HEK293 (cell line): ENCODE measurements at regions not wholly inside any gene's neighbourhood (a gene's known extent, or its start where the extent isn't known, plus 50 kb on each side); places are given as distances from the start of the nearest gene placed in this dataset.

Experiments used
- GFI1B ChIP-seq: fragments of 450-650 bp; formaldehyde crosslinking; IDR thresholded peaks from 2 replicates; pipeline ENCODE4 v1.5.1; 2016; ENCODE audit warnings: missing biosample characterization, missing genetic modification characterization
- KLF10 ChIP-seq: fragments of 450-650 bp; IDR thresholded peaks from 2 replicates; pipeline ENCODE4 v1.5.1; 2018; ENCODE audit warnings: missing biosample characterization, mild to moderate bottlenecking, missing genetic modification characterization
- RBAK ChIP-seq: fragments of 450-650 bp; formaldehyde crosslinking; IDR thresholded peaks from 2 replicates; pipeline ENCODE4 v1.5.1; 2016; ENCODE audit warnings: missing biosample characterization, missing genetic modification characterization
- ZFP3 ChIP-seq: fragments of 450-650 bp; formaldehyde crosslinking; IDR thresholded peaks from 2 replicates; pipeline ENCODE4 v1.5.1; 2016; ENCODE audit warnings: low read depth, missing biosample characterization, missing genetic modification characterization
- ZNF133 ChIP-seq: fragments of 450-650 bp; formaldehyde crosslinking; IDR thresholded peaks from 2 replicates; pipeline ENCODE4 v1.5.1; 2016; ENCODE audit warnings: missing biosample characterization, missing genetic modification characterization
- ZNF138 ChIP-seq: fragments of 450-650 bp; formaldehyde crosslinking; IDR thresholded peaks from 2 replicates; pipeline ENCODE4 v1.5.1; 2016; ENCODE audit warnings: missing biosample characterization, missing genetic modification characterization, borderline replicate concordance
- ZNF146 ChIP-seq: fragments of 450-650 bp; formaldehyde crosslinking; IDR thresholded peaks from 2 replicates; pipeline ENCODE4 v1.5.1; 2016; ENCODE audit warnings: missing biosample characterization, missing genetic modification characterization
- ZNF184 ChIP-seq: fragments of 450-650 bp; IDR thresholded peaks from 2 replicates; pipeline ENCODE4 v1.5.1; 2018; ENCODE audit warnings: missing biosample characterization, mild to moderate bottlenecking, missing genetic modification characterization
- ZNF2 ChIP-seq: fragments of 450-650 bp; formaldehyde crosslinking; IDR thresholded peaks from 2 replicates; pipeline ENCODE4 v1.5.1; 2016; ENCODE audit warnings: missing biosample characterization, missing genetic modification characterization
- ZNF214 ChIP-seq: fragments of 450-650 bp; formaldehyde crosslinking; IDR thresholded peaks from 2 replicates; pipeline ENCODE4 v1.5.1; 2017; ENCODE audit warnings: missing biosample characterization, mild to moderate bottlenecking, missing genetic modification characterization, borderline replicate concordance
- ZNF350 ChIP-seq: fragments of 450-650 bp; formaldehyde crosslinking; IDR thresholded peaks from 2 replicates; pipeline ENCODE4 v1.5.0; 2017; ENCODE audit warnings: missing biosample characterization, mild to moderate bottlenecking, missing genetic modification characterization
- ZNF510 ChIP-seq: fragments of 450-650 bp; formaldehyde crosslinking; IDR thresholded peaks from 2 replicates; pipeline ENCODE4 v1.5.1; 2018; ENCODE audit warnings: mild to moderate bottlenecking, missing genetic modification characterization, missing biosample characterization; ENCODE audit not compliant: insufficient replicate concordance
- ZNF529 ChIP-seq: fragments of 450-650 bp; formaldehyde crosslinking; IDR thresholded peaks from 2 replicates; pipeline ENCODE4 v1.5.1; 2017; ENCODE audit warnings: missing genetic modification characterization, missing biosample characterization; ENCODE audit not compliant: insufficient replicate concordance
- ZNF560 ChIP-seq: fragments of 450-650 bp; formaldehyde crosslinking; IDR thresholded peaks from 2 replicates; pipeline ENCODE4 v1.5.1; 2017; ENCODE audit warnings: missing biosample characterization, missing genetic modification characterization, borderline replicate concordance
- ZNF621 ChIP-seq: fragments of 450-650 bp; formaldehyde crosslinking; IDR thresholded peaks from 2 replicates; pipeline ENCODE4 v1.5.1; 2017; ENCODE audit warnings: missing biosample characterization, missing genetic modification characterization
- ZNF623 ChIP-seq: fragments of 450-650 bp; formaldehyde crosslinking; IDR thresholded peaks from 2 replicates; pipeline ENCODE4 v1.5.1; 2016; ENCODE audit warnings: missing biosample characterization, missing genetic modification characterization
- ZNF707 ChIP-seq: fragments of 450-650 bp; formaldehyde crosslinking; IDR thresholded peaks from 2 replicates; pipeline ENCODE4 v1.5.1; 2016; ENCODE audit warnings: missing biosample characterization, missing genetic modification characterization
- ZNF768 ChIP-seq: fragments of 450-650 bp; formaldehyde crosslinking; IDR thresholded peaks from 2 replicates; pipeline ENCODE4 v1.5.1; 2018; ENCODE audit warnings: missing biosample characterization, mild to moderate bottlenecking, missing genetic modification characterization
- ZNF837 ChIP-seq: fragments of 450-650 bp; formaldehyde crosslinking; IDR thresholded peaks from 2 replicates; pipeline ENCODE4 v1.5.1; 2016; ENCODE audit warnings: missing biosample characterization, missing genetic modification characterization
- ZSCAN16 ChIP-seq: fragments of 450-650 bp; formaldehyde crosslinking; IDR thresholded peaks from 2 replicates; pipeline ENCODE4 v1.5.1; 2016; ENCODE audit warnings: missing biosample characterization, missing genetic modification characterization
- ZSCAN30 ChIP-seq: fragments of 450-650 bp; IDR thresholded peaks from 2 replicates; pipeline ENCODE4 v1.5.1; 2018; ENCODE audit warnings: missing biosample characterization, mild to moderate bottlenecking, missing genetic modification characterization, moderate library complexity
- TF ChIP-seq, protein P1 (sequence below): fragments of 450-650 bp; formaldehyde crosslinking; IDR thresholded peaks from 2 replicates; pipeline ENCODE4 v1.5.1; 2016; ENCODE audit warnings: missing biosample characterization, missing genetic modification characterization
- TF ChIP-seq, protein P2 (sequence below): fragments of 450-650 bp; formaldehyde crosslinking; IDR thresholded peaks from 2 replicates; pipeline ENCODE4 v1.5.1; 2016; ENCODE audit warnings: missing biosample characterization, missing genetic modification characterization
- TF ChIP-seq, protein P3 (sequence below): fragments of 450-650 bp; formaldehyde crosslinking; IDR thresholded peaks from 2 replicates; pipeline ENCODE4 v1.5.1; 2016; ENCODE audit warnings: missing biosample characterization, missing genetic modification characterization
- TF ChIP-seq, protein P4 (sequence below): IDR thresholded peaks from 2 replicates; pipeline ENCODE4 v1.6.1; 2011; ENCODE audit warnings: mild to moderate bottlenecking, low read depth, low read length, borderline replicate concordance
- TF ChIP-seq, protein P5 (sequence below): fragments of 450-650 bp; formaldehyde crosslinking; conservative IDR thresholded peaks from 2 replicates; pipeline ENCODE4 v1.5.1; 2016; ENCODE audit warnings: low read depth, missing biosample characterization, missing genetic modification characterization

DNA sequence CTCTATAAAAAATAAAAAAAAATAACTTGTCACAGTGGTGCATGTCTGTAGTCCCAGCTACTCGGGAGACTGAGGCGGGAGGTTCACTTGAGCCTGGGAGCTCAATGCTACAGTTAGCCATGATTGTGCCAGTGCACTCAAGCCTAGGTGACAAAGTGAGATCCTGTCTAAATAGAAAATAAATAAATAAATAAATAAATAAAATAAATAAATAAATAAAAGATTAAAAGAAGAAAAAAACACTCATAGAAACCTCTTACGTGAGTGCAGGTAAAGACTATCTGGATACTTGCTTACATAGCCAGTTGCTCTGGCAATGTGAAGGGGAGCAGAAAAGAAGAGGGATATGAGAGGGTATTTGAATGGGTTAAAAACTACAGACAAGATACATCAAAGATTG, 242.5 kb upstream of the PCDH15 start (continued):
- TF ChIP-seq RBAK (tag by site-specific recombination) (no peak), ZSCAN16 (tag by site-specific recombination) (no peak), ZNF214 (tag by site-specific recombination) (no peak), ZNF510 (peak; percentile 60), ZNF707 (tag by site-specific recombination) (no peak), ZNF184 (tag by site-specific recombination) (no peak), ZNF146 (tag by site-specific recombination) (no peak), KLF10 (tag by site-specific recombination) (no peak), ZNF837 (tag by site-specific recombination) (no peak), ZNF560 (0 out of 2 replicates have a peak, but pooled peaks have one; percentile 32), ZNF621 (tag by site-specific recombination) (no peak), ZNF133 (tag by site-specific recombination) (no peak), ZNF529 (no peak), ZNF768 (tag by site-specific recombination) (no peak), ZSCAN30 (tag by site-specific recombination) (no peak), ZFP3 (tag by site-specific recombination) (0 out of 2 replicates have a peak, but pooled peaks have one; percentile 32), ZNF350 (no peak), ZNF2 (tag by site-specific recombination) (no peak), GFI1B (tag by site-specific recombination) (peak; percentile 48; the same call in 1 of the 2 replicates), ZNF623 (peak; percentile 62), ZNF138 (tag by site-specific recombination) (peak; percentile 75; the same call in 1 of the 2 replicates)
- TF ChIP-seq, protein P1, sequence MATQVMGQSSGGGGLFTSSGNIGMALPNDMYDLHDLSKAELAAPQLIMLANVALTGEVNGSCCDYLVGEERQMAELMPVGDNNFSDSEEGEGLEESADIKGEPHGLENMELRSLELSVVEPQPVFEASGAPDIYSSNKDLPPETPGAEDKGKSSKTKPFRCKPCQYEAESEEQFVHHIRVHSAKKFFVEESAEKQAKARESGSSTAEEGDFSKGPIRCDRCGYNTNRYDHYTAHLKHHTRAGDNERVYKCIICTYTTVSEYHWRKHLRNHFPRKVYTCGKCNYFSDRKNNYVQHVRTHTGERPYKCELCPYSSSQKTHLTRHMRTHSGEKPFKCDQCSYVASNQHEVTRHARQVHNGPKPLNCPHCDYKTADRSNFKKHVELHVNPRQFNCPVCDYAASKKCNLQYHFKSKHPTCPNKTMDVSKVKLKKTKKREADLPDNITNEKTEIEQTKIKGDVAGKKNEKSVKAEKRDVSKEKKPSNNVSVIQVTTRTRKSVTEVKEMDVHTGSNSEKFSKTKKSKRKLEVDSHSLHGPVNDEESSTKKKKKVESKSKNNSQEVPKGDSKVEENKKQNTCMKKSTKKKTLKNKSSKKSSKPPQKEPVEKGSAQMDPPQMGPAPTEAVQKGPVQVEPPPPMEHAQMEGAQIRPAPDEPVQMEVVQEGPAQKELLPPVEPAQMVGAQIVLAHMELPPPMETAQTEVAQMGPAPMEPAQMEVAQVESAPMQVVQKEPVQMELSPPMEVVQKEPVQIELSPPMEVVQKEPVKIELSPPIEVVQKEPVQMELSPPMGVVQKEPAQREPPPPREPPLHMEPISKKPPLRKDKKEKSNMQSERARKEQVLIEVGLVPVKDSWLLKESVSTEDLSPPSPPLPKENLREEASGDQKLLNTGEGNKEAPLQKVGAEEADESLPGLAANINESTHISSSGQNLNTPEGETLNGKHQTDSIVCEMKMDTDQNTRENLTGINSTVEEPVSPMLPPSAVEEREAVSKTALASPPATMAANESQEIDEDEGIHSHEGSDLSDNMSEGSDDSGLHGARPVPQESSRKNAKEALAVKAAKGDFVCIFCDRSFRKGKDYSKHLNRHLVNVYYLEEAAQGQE, result peak; percentile 38; the same call in 1 of the 2 replicates
- TF ChIP-seq, protein P2, sequence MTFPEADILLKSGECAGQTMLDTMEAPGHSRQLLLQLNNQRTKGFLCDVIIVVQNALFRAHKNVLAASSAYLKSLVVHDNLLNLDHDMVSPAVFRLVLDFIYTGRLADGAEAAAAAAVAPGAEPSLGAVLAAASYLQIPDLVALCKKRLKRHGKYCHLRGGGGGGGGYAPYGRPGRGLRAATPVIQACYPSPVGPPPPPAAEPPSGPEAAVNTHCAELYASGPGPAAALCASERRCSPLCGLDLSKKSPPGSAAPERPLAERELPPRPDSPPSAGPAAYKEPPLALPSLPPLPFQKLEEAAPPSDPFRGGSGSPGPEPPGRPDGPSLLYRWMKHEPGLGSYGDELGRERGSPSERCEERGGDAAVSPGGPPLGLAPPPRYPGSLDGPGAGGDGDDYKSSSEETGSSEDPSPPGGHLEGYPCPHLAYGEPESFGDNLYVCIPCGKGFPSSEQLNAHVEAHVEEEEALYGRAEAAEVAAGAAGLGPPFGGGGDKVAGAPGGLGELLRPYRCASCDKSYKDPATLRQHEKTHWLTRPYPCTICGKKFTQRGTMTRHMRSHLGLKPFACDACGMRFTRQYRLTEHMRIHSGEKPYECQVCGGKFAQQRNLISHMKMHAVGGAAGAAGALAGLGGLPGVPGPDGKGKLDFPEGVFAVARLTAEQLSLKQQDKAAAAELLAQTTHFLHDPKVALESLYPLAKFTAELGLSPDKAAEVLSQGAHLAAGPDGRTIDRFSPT (tag by site-specific recombination), result no peak
- TF ChIP-seq, protein P3, sequence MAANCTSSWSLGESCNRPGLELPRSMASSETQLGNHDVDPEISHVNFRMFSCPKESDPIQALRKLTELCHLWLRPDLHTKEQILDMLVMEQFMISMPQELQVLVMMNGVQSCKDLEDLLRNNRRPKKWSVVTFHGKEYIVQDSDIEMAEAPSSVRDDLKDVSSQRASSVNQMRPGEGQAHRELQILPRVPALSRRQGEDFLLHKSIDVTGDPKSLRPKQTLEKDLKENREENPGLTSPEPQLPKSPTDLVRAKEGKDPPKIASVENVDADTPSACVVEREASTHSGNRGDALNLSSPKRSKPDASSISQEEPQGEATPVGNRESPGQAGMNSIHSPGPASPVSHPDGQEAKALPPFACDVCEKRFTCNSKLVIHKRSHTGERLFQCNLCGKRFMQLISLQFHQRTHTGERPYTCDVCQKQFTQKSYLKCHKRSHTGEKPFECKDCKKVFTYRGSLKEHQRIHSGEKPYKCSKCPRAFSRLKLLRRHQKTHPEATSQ (tag by site-specific recombination), result no peak
- TF ChIP-seq, protein P4, sequence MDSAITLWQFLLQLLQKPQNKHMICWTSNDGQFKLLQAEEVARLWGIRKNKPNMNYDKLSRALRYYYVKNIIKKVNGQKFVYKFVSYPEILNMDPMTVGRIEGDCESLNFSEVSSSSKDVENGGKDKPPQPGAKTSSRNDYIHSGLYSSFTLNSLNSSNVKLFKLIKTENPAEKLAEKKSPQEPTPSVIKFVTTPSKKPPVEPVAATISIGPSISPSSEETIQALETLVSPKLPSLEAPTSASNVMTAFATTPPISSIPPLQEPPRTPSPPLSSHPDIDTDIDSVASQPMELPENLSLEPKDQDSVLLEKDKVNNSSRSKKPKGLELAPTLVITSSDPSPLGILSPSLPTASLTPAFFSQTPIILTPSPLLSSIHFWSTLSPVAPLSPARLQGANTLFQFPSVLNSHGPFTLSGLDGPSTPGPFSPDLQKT, result no peak
- TF ChIP-seq, protein P5, sequence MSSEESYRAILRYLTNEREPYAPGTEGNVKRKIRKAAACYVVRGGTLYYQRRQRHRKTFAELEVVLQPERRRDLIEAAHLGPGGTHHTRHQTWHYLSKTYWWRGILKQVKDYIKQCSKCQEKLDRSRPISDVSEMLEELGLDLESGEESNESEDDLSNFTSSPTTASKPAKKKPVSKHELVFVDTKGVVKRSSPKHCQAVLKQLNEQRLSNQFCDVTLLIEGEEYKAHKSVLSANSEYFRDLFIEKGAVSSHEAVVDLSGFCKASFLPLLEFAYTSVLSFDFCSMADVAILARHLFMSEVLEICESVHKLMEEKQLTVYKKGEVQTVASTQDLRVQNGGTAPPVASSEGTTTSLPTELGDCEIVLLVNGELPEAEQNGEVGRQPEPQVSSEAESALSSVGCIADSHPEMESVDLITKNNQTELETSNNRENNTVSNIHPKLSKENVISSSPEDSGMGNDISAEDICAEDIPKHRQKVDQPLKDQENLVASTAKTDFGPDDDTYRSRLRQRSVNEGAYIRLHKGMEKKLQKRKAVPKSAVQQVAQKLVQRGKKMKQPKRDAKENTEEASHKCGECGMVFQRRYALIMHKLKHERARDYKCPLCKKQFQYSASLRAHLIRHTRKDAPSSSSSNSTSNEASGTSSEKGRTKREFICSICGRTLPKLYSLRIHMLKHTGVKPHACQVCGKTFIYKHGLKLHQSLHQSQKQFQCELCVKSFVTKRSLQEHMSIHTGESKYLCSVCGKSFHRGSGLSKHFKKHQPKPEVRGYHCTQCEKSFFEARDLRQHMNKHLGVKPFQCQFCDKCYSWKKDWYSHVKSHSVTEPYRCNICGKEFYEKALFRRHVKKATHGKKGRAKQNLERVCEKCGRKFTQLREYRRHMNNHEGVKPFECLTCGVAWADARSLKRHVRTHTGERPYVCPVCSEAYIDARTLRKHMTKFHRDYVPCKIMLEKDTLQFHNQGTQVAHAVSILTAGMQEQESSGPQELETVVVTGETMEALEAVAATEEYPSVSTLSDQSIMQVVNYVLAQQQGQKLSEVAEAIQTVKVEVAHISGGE (tag by site-specific recombination), result peak; percentile 79
